ENCODE measurements at regions not wholly inside any gene's neighbourhood (a gene's known extent, or its start where the extent isn't known, plus 50 kb on each side); places are given as distances from the start of the nearest gene placed in this dataset.

- no peak for DNase-seq (ENCODE audit: low read depth)
- no peak overlapping the region for H3K4me3 ChIP-seq (ENCODE audit: control insufficient read depth, low read depth, low read length)
- TF ChIP-seq, protein P1, sequence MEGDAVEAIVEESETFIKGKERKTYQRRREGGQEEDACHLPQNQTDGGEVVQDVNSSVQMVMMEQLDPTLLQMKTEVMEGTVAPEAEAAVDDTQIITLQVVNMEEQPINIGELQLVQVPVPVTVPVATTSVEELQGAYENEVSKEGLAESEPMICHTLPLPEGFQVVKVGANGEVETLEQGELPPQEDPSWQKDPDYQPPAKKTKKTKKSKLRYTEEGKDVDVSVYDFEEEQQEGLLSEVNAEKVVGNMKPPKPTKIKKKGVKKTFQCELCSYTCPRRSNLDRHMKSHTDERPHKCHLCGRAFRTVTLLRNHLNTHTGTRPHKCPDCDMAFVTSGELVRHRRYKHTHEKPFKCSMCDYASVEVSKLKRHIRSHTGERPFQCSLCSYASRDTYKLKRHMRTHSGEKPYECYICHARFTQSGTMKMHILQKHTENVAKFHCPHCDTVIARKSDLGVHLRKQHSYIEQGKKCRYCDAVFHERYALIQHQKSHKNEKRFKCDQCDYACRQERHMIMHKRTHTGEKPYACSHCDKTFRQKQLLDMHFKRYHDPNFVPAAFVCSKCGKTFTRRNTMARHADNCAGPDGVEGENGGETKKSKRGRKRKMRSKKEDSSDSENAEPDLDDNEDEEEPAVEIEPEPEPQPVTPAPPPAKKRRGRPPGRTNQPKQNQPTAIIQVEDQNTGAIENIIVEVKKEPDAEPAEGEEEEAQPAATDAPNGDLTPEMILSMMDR (IDR thresholded peaks at IDR 0.05; ENCODE audit: control insufficient read depth, insufficient read depth, low read depth, low read length, missing control alignments): peak; percentile 19
Measured at GRCh38 chr3:160133757-160134156, 91.5 kb upstream of the C3orf80 start.

DNA sequence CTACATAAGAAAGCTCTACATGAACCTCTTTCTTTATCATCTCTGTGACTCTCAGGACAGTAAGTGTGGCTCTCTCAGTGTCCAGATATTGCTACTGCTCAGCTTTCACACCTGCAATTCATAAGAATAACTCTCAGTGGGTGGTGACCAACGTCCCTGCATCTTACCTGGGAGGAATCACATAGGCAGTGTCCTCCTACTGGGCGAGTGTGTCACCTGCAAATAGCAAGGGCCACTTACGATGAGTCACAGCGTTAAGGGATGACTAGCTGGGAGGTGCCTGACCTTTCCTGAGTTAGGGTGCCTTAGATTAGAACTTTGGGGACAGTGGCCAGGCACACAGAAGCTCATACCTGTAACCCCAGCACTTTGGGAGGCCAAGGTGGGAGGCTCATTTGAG lies 90.8 kb upstream of the C3orf80 start:
- DNase-seq (ENCODE audit: low read depth): no peak
- TF ChIP-seq, protein P1 (IDR thresholded peaks at IDR 0.05; ENCODE audit: control insufficient read depth, insufficient read depth, low read depth, low read length, missing control alignments): no peak
- no peak overlapping the region for H3K4me3 ChIP-seq (ENCODE audit: control insufficient read depth, low read depth, low read length)

- DNase-seq (ENCODE audit: low read depth): peak; percentile 78
- H3K4me3 ChIP-seq (ENCODE audit: control insufficient read depth, low read depth, low read length): no peak overlapping the region
- TF ChIP-seq, protein P1 (IDR thresholded peaks at IDR 0.05; ENCODE audit: control insufficient read depth, insufficient read depth, low read depth, low read length, missing control alignments): no peak
Measured at GRCh38 chr3:160134964-160135363, 90.3 kb upstream of the C3orf80 start.

DNA sequence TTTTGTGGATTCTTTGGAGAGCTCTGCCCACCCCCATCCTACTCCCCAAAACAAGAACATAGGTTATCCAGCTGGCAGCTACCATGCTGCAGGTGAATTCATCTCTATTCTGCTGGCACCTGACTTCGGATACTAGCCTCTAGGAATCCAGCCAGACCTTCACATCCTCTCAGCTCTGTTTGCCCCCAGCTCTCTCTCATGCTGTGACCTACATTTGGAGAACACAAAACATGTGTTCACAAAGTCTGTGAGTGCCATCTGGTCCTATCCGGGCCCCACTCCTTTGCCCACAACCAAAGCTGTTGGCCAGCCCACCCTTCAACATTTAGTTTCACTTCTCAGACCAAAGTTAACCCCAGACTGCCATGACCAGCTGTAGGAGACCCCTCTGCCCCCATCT lies 89.4 kb upstream of the C3orf80 start:
- no peak for DNase-seq (ENCODE audit: low read depth)
- H3K4me3 ChIP-seq (ENCODE audit: control insufficient read depth, low read depth, low read length): no peak overlapping the region
- TF ChIP-seq, protein P1 (IDR thresholded peaks at IDR 0.05; ENCODE audit: control insufficient read depth, insufficient read depth, low read depth, low read length, missing control alignments): no peak

DNA sequence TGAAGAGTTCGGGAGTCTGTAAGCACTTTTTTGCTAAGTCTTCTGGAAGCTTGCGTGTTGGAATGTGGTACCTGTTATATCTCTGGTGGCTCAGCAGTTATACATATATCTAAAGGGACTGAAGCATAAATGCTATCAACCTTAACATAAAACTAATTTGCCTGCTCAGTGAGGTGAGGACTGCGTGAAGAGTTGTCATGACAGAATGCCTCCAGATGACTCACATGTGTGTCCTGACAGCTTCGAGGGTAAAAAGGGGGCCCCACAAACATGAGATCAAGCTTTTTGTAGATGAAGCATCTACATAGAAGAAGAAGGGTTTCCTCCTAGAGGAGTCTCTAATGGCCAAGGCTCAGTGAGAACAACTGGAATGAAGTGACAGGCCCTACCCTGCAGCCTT lies 88.8 kb upstream of the C3orf80 start:
- DNase-seq (ENCODE audit: low read depth): no peak

DNA sequence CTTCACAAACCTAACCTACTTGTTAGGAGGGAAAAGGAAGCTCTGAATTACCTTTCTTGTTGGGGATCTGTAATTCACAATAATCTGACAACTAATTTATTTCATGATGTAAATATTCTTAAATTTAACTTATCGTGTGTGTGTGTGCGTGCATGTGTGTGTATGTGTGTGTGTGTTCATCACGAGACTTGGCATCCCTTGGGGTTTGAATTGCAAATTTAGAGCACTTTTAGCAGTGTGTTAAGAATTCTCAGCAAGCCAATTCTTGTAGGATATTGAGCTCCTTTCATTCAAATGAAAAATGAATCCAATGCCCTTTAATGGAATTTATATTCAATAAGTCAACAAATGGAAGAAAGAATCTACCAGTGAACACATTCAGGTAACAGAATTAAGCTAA lies 85.9 kb upstream of the C3orf80 start:
- no peak for DNase-seq (ENCODE audit: low read depth)
- H3K4me3 ChIP-seq (ENCODE audit: control insufficient read depth, low read depth, low read length): no peak overlapping the region
- TF ChIP-seq, protein P1 (IDR thresholded peaks at IDR 0.05; ENCODE audit: control insufficient read depth, insufficient read depth, low read depth, low read length, missing control alignments): no peak

More for the DNA sequence above, 88.8 kb upstream of the C3orf80 start:
- TF ChIP-seq, protein P1 (IDR thresholded peaks at IDR 0.05; ENCODE audit: control insufficient read depth, insufficient read depth, low read depth, low read length, missing control alignments): no peak
- no peak overlapping the region for H3K4me3 ChIP-seq (ENCODE audit: control insufficient read depth, low read depth, low read length)

GRCh38 chr3:160140756-160141155 lies 84.5 kb upstream of the C3orf80 start:
- no peak for DNase-seq (ENCODE audit: low read depth)
- TF ChIP-seq, protein P1 (IDR thresholded peaks at IDR 0.05; ENCODE audit: control insufficient read depth, insufficient read depth, low read depth, low read length, missing control alignments): no peak
- no peak overlapping the region for H3K4me3 ChIP-seq (ENCODE audit: control insufficient read depth, low read depth, low read length)
